GM19035 (cell line): ENCODE measurements at regions not wholly inside any gene's neighbourhood (a gene's known extent, or its start where the extent isn't known, plus 50 kb on each side); places are given as distances from the start of the nearest gene placed in this dataset.

Experiments
- ATAC-seq: cut with Tn5 transposase; IDR thresholded peaks from one replicate; pipeline ENCODE4 v1.9.1; 2021; ENCODE audit not compliant: unreplicated experiment

DNA sequence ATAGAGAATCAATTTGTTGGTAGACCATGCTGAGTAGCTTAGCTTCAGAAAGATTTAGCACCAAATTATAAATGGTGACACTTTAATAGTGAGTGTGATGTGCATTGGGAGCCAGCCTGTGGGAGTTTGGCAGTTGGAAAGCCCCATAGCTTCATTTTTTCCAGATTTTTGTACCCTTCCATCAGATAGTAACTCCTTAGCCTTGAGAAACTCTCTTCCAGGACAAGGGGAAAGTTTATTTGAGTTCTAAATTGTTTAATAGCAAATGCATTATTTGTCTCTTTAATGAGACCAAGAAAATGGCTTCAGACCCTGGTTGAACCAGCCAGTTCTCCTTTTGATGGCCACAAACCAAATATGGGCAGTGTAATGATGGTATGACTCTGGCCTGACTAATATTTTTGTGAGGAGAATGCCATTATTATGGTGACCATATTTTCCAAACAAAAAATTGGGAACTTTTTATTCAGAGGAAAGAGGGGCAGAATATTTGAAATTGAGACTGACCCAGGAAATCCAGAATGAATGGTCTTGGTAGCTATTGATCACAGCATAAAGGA, 49.8 kb downstream of the PLCE1 start:
- ATAC-seq, result no peak

DNA sequence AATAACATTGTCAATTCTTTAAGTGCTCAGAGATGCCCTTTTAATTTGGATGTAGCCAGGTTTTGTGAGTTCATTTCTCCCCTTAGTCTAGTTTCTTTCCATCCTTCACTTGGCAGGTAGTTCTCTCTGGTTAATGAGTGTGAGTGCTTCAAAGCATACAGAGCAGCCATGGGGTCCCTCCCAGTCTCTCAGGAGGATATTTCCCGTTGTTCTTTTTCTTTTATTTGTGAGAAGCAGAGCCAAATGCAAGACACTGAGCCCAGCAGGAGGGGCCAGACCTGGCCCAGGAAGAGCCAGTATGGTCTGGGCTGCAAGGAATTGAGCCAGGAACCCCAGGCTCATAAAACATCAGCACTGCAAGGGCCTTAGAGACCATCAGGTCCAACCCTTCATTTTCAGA, 52.4 kb downstream of the PLCE1 start:
- no peak for ATAC-seq

DNA sequence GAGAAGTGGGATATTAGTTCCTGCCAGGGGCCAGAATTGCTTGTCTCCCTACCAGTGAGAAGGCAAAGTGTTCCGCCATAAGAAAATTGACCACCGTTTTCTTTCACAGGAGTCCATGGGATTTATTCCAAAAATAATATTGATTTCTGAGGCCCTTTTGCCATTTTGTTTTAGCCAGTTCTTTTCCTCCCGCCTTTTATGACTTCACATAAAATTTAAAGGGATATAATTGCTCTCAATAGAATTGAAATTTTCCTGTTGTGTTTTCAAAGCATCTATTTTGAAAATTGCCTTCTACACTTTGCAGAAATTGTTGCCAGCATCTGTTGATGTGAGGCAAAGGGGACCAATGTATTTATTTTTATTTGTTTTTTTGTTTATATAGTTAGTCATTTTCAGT, 53.6 kb downstream of the PLCE1 start:
- no peak for ATAC-seq

DNA sequence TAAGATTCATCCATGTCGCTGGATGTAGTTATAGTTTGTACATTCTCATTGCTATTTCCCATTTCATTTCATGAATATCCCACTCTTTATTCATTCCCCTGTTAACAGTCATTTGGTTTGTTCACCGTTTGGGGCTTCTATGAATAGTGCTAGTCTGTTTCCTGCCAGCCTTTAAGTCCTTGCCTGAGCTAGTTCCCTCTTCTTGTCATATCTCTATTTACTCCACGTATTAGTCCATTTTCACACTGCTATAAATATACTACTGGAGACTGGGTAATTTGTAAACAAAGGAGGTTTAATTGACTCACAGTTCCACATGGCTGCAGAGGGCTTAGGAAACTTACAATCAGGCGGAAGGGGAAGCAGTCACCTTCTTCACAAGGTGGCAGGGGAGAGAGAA, 56.2 kb downstream of the PLCE1 start:
- no peak for ATAC-seq

DNA sequence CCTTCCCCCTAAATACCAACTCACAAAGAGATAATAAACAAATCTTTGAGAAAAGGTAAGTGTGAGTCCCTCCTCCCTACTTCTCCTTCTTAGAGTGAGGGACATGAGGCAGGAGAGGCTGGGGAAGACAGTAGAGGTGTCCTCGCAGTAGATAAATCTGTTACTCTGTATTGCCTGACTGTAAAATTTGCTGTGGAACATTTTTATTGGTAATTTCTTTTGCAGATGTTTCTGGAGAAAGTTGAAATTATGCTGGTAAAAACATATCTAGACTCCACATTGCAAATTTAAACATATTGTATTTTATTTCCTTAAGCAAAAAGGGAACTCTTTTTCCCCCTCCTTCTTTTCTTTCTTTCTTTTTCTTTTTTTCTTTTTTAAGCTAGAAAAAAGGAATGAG, 58.5 kb downstream of the PLCE1 start:
- ATAC-seq, result no peak

DNA sequence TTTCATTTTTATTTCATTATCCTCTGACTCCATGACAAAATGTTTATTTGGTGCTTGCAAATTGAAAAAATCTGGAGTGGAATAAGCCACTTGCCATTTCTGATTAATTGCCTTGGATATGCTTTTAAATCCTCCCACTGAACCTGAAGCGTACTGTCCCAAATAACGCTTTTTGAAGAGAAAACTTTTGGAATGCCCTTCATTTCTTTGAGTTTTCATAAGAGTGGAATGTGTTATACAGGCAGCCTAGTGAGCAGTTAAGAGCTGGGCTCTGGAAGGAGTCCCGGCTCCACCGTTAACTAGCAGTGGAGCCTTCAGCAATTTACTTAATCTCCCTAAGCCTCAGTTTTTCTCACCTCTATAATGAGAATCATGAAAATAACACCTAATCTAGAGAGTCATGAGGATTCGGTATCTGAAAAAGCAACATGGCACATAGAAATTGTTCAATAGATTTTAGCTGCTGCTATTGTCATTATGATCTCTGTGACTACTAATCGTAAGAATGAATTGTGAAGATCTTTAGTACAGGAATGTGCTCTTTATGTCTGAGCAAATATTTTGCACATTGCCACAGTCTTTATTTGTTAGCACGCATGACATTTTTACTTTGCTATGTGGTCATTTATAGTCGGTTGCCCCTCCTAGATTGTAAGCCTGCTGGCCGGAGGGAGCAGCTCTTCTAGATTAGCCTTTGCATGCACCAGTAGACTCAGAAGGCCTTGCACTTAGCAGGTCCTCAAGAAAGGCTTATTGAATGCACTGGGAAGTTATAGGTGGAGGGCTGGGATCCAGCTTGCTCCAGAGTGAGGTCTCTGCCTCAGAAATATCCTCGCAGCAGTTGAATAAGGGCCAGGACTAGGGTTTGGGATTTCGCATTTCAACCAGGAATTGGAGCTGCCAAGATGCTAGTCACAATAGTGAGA, 59.4 kb downstream of the PLCE1 start:
- ATAC-seq, result no peak

DNA sequence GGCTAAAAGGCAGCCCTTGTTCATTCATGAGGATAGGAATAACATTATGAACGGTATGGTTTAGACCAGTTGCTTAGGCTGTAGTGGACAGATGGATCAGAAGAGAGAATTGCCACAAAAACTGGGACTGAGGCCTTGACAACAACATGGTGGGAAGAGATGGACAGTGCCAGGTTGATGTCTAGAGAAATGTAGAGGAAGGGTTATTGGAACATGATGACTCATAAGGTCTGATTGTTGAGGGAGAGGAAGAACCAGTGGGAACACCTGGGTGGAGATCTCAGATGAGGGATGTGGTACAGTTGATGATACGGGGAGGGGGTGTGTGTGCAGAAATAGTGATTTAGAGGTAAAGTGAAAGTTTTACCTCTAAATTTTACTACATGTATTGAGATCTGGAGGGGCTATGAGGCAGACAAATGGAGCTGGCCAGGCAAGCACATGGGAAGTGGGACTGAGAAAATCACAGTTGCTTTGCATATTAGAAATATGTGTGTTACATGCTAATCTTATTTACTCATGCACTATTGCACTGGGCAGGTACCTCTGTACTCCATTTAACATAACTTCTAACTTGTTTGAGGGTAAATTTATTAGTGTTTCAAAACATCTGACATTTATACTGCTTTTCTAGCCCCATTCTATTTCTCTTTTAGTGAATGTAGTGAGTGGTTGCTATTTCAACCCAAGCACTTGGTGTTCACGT, 65.6 kb downstream of the PLCE1 start:
- no peak for ATAC-seq

DNA sequence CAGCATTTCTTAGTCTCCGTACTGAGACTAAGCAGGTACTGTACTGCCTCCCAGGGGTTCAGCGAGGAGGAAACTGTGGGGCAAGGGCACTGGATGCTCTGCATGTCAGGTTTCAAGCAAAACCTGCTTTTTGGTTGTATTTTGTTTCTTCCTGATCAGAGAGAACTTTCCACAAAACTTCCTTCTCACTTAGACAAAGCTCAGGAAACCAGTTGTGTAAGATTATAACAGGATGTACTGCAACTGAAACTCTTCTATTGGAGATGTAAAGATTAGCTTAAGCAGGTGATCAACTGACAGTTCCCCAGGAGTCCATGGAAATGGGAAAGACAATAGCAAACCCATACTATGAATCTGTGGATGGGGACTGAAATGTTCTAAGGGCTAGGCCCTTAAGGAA, 67.3 kb downstream of the PLCE1 start:
- no peak for ATAC-seq

DNA sequence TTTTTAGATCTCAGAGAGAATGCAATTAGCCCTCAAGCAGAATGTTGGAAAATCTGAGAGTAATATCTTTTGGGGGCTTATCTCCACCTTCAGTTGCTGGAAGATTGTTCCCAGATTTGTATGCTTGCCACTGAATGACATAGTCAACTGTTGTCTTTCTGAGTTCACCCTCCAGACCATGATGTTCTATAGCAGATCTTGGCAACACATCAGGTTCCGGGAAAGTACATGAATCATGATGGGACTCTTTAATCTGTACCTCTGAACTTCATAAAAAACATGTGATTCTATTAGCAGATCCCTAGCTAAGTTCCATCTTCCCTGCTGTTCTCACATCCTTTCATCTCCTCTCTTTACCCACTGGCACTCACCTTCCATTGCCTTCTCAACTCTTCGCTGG, 68.9 kb downstream of the PLCE1 start:
- no peak for ATAC-seq

DNA sequence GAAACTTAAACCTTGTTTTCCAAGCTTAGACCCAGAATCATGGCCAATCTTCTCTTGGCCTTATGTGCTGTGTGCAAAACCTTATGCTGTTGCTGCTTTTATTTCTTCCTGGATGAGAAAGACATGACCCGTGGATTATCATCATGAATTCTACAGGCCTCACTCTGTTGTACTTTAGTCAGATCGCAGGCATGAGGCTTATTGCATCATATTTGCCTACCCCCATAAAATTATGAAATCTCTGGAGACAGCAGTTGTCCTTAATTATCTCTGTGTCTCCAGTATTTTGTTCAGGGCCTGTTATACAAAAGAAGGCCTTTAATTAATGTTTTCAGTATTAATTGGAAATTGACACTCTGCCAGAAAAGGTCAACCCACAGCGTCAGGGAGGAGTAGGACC, 71.6 kb downstream of the PLCE1 start:
- no peak for ATAC-seq

DNA sequence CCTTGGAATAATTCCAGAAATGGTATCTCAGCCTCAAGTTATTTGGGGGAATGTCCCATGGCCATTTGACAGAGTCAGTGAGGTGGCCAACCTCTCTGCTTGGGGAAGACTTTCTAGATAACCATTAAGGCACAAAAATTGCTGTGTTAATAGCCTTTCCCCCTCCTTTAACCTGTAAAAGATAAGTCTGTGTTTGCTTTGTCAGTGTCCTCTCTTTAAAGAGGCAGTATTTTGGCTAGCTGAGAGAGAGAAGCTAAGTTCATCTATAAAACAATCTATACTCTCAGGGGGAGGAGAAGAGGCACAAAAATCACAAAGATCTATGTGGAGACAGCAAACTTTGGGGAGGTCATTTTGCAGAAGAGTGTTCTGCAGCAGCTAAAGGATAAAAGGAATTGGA, 72.1 kb downstream of the PLCE1 start:
- ATAC-seq, result no peak

DNA sequence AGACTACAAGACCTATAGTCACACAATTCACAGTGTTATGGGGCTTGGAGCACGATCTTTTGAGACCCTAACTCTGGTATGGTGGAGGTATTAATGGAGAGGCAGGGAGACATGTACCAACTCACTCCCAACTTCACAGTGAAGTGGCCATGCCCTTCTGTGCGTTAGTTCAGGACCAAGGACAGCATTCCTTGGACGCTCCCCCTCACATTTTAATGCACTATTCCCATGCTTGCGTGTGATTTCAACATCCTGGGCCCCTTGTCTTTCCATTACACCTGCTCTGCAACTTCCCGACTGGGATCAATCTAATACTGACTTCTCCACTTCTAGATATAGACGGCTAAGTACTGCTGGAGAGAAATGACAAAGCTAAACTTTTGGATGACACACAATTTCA, 72.7 kb downstream of the PLCE1 start:
- ATAC-seq, result no peak

DNA sequence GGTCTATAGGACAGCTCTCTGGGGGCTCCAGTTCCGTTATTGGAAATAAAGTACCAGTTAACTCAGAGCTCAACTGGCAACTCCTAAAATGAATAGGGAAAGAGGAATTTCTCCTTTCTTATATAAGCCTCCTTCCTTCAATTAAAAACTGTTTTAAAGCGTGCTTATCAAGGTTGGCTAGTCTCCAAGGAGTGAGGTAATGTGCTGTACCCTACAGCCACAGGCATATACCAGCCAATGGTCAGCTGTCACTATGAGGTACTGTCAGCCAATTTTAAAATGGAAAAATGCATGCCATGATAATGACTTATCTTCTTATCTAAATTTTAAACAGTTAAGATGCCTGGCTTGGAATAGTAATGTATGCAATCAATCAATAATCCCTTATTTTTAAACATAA, 76.2 kb downstream of the PLCE1 start:
- no peak for ATAC-seq

DNA sequence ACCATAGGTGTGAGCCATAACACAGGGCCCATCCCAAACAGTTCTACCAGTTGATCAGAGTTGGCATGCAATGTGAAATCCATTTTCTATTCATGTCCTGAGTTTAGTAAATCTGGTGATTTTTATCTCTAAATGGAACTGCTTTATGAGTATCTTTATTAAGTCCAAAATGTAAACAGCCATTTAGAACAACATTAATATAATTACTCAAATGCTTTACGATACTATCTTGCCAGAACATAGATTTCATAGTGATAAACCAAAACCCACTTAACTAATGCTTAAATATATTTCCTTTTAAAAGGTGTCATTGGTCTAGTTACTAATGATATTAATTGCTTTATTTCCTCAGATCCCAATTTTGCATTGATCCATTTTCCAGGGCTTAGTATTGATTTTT, 80.7 kb downstream of the PLCE1 start:
- ATAC-seq, result no peak

DNA sequence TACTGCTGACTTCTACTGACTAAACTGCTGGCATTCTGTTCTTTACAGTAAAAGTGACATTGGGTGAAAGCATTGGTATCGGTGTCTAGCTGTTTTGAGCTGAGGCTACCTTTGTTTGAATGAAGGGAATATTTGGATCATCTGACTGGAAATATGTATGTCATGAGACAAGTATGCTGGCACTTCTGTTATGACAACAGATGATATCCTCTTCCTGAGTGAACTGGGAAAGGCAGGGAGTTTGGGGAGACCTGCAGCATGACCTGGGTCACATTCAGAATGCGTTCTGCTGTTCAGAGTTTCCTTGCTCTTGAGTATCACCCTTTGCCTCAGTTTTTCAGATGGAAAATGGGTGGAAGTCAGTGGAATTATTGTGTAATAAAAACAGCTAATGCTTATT, 81.8 kb downstream of the PLCE1 start:
- no peak for ATAC-seq

DNA sequence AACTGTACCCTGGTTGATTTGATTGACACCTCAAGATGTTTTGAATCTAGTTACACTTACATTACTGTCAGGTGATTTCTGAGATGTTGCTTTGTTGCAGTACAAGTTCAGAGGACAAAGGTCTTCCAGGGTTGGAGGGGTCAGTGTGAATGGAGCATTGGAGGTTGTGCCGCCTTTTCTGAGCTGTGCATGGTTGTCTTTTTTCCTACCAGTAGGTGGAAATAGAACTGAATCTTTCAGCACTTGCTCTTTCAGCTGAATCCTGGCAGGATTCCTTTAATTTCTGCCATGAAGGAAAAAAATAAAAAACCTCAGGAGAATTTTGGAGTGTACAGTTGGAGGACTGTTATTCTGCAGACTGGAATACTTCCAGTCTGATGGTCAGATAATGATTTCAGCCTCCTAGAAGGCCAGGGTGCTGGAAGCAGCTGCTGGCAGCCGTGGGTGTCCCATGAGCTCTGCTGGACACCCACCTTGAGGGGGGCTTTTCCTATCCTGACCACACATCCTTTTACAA, 82.7 kb downstream of the PLCE1 start:
- ATAC-seq, result no peak

DNA sequence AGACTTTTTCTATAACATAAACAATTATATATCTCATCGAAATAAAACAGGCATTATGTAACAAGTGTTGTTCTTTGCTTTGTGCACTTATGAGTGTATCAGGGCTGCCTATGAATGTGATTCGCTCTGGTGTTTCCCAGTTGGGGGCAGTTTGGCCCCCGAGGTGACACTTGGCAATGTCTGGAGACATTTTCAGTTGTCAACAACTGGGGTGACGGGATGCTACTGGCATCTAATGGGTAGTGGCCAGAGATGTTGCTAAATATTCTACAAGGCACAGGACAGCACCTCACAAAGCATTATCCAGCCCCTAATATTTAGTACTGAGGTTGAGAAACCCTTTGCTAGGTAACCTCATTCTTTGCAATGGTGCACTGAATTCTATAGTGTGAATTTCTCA, 83.3 kb downstream of the PLCE1 start:
- no peak for ATAC-seq

DNA sequence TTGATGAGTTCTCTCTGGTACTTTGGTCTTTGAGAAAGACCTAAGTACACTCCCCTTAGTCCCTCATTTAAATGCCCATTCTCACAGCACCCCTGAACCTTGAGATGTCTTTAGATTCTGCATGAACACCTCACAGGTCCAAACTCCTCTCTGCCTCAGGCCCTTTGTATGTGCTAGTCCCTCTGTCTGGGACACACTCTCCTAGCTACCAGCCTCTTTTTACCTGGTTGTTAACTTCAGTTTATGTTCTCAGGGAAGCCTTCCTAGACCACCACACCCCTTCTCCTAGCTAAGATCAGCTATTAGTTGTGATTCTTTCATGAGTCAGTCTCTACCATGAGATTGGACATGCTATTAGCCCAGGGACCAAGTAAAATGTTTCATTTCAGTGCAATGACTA, 86.4 kb downstream of the PLCE1 start:
- ATAC-seq, result no peak

DNA sequence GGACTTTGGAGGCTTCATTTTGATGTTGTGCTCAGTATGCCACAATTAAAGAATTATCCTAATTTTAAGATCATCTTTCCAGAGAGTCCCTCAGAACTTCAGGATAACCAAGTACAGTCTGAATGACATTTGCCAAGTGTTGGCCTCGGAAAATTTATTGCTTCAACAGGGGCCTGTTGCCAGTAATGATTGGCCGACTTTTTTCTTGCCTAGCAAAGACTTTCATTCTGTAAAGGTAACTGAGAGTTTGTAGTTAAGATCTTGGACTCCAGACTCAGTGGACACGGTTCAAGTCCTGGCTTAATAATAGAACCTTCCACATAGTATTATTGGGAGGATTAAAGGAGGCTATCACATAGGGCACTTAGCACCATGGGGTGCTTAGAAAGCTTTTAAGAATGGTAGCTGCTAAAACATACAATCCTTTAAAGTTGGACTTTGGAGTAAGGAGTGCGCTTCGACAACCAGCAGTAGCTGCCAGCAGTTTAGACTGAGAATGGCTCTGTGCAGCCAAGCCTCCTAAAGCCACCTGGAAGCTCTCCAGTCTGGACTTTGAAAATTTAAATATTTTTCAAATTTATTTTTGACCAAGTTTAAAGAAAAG, 90.0 kb downstream of the PLCE1 start:
- no peak for ATAC-seq

DNA sequence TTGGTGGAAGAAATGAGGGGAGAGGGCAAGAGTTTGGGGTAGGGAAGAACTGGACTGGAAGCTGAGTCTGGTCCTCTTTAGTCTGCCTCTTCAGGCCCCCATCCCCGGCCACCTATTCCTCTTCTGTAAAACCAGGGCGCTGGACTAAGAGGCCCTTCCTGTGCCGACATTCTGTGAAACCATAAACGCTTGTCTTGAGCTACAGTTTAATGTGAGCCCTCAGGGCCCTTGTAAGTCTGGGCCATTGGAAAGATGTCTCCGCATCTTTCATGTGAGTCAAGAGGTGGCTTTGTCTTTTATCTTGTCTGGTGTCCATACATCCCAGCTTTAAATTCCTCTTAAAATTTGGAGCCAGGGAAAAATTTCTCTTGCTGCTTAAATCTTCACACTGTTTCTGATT, 90.6 kb downstream of the PLCE1 start:
- no peak for ATAC-seq

DNA sequence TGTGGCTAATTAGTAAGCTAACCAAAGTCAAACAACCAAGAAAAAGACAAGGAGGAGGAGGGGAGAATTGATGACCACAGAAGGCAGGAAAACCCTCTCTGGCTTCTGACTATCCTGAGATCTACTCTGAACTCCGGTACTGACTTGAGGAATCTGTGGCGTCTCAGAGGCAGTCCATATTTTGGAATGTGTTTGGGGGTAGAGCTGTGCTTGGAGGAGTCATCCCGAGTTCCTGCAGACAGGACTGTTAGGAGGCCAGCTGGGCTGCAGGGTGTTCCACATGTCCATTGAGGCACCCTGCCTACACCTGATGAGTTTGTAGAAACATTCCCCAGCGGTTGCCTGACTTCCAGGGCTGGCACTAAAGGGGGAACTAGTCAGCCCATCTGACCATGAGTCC, 91.6 kb downstream of the PLCE1 start:
- ATAC-seq, result no peak
